ENCODE measurements at regions not wholly inside any gene's neighbourhood (a gene's known extent, or its start where the extent isn't known, plus 50 kb on each side); places are given as distances from the start of the nearest gene placed in this dataset.

DNA sequence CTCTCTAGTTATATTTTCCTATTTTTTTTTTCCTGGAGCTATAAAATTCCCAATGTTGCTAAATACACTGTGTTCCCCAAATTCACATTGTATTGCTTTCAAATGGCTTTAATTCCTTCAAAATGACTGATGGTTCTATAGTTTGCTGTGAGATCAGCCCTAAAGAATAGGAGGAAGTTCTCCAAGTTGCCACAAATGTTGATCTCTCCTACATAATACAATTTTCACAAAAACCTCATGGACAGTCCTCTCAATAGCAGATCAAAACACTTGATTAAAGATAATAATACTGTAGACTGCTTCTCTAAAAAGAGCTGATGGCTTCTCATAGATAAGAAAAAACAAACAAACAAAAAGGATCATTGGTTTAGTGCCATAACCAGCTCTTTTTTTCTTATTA, 97.8 kb upstream of the CAV2 start:
- TF ChIP-seq, protein P1, sequence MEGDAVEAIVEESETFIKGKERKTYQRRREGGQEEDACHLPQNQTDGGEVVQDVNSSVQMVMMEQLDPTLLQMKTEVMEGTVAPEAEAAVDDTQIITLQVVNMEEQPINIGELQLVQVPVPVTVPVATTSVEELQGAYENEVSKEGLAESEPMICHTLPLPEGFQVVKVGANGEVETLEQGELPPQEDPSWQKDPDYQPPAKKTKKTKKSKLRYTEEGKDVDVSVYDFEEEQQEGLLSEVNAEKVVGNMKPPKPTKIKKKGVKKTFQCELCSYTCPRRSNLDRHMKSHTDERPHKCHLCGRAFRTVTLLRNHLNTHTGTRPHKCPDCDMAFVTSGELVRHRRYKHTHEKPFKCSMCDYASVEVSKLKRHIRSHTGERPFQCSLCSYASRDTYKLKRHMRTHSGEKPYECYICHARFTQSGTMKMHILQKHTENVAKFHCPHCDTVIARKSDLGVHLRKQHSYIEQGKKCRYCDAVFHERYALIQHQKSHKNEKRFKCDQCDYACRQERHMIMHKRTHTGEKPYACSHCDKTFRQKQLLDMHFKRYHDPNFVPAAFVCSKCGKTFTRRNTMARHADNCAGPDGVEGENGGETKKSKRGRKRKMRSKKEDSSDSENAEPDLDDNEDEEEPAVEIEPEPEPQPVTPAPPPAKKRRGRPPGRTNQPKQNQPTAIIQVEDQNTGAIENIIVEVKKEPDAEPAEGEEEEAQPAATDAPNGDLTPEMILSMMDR (IDR thresholded peaks at IDR 0.05), result no peak
- no peak for TF ChIP-seq POLR2AphosphoS5 (IDR thresholded peaks at IDR 0.05)
- TF ChIP-seq POLR2A (IDR thresholded peaks at IDR 0.05), result no peak
- no peak for TF ChIP-seq EP300 (IDR thresholded peaks at IDR 0.05)
